A549 (cell line): ENCODE measurements at regions not wholly inside any gene's neighbourhood (a gene's known extent, or its start where the extent isn't known, plus 50 kb on each side); places are given as distances from the start of the nearest gene placed in this dataset.

ENCODE experiments used
- ATAC-seq, 2 experiments: fragments of 200-7000 bp in 1 of 2; fragments of >200 bp in 1 of 2; cut with Nextera tagmentation in 1 of 2; cut with Tn5 transposase in 1 of 2; 3 replicates each; pipeline versions ENCODE4 v1.8.0 to v1.9.1; 2018 to 2020; ENCODE audit warnings: mild to moderate bottlenecking in 1 of 2, moderate library complexity in 1 of 2
- CTCF ChIA-PET: fragments of 300-600 bp; sonication (Branson Sonifier 250); formaldehyde crosslinking; extraction: SDS; loops from one replicate; lab custom pipeline; 2021; ENCODE audit warnings: antibody characterized with exemption, inconsistent platforms; lab: Yijun Ruan, JAX
- POLR2A ChIA-PET: fragments of 350-600 bp; formaldehyde crosslinking; extraction: SDS; loops from one replicate; lab custom pipeline; 2021; ENCODE audit warnings: antibody characterized with exemption, inconsistent platforms; lab: Yijun Ruan, JAX
- DNase-seq, 2 experiments: peaks; one replicate each; pipeline versions ENCODE4 v3.0.0 to v3.0.0-alpha.2; 2011 to 2016; ENCODE audit warnings: low read depth in 1 of 2, low spot score in 1 of 2
- FAIRE-seq: peaks from 2 replicates; lab custom pipeline; 2011; peaks lifted over from hg19 to GRCh38; lab: Jason Lieb, UNC
- H3K27ac ChIP-seq, 2 experiments: fragments of >200 bp; sonication (Bioruptor Twin); formaldehyde crosslinking; 3 replicates each; pipeline ENCODE4 v1.5.1; 2016 to 2017
- H3K4me1 ChIP-seq: fragments of >200 bp; sonication (Bioruptor Twin); formaldehyde crosslinking; 3 replicates; pipeline ENCODE4 v1.6.1; 2016
- H3K4me2 ChIP-seq: fragments of >200 bp; sonication (Bioruptor Twin); formaldehyde crosslinking; 3 replicates; pipeline ENCODE4 v1.6.1; 2016
- H3K4me3 ChIP-seq: fragments of >200 bp; sonication (Bioruptor Twin); formaldehyde crosslinking; 3 replicates; pipeline ENCODE4 v1.5.1; 2016
- H3K9me3 ChIP-seq: fragments of >200 bp; sonication (Bioruptor Twin); formaldehyde crosslinking; 3 replicates; pipeline ENCODE4 v1.6.1; 2016
- ELK1 ChIP-seq: fragments of 150-350 bp; IDR thresholded peaks from 2 replicates; pipeline ENCODE4 v1.6.1; 2014; ENCODE audit warnings: low read depth, mild to moderate bottlenecking, low read length
- FOSB ChIP-seq: fragments of 250-450 bp; sonication (Bioruptor Pico); IDR thresholded peaks from 2 replicates; pipeline ENCODE4 v1.5.0; 2020; ENCODE audit warnings: mild to moderate bottlenecking, moderate library complexity
- FOSL2 ChIP-seq, 2 experiments: fragments of 450-650 bp in 1 of 2; fragments of >200 bp in 1 of 2; sonication (Bioruptor Twin) in 1 of 2; formaldehyde crosslinking; IDR thresholded peaks; 2 replicates each; pipeline versions ENCODE4 v1.5.0 to v1.6.1; 2016 to 2020; ENCODE audit warnings: mild to moderate bottlenecking in 1 of 2, moderate library complexity in 1 of 2
- HDAC2 ChIP-seq: fragments of 200-600 bp; sonication (generic); IDR thresholded peaks from 2 replicates; pipeline ENCODE4 v1.6.1; 2016
- HOXB13 ChIP-seq: fragments of 250-450 bp; sonication (Bioruptor Pico); IDR thresholded peaks from 2 replicates; pipeline ENCODE4 v1.5.0; 2020; ENCODE audit warnings: low read depth, mild to moderate bottlenecking, moderate library complexity
- MAFK ChIP-seq: fragments of 450-650 bp; IDR thresholded peaks from 2 replicates; pipeline ENCODE4 v1.6.1; 2014; ENCODE audit not compliant: partially characterized antibody
- MAX ChIP-seq: IDR thresholded peaks from 2 replicates; pipeline ENCODE4 v1.6.1; 2012
- NFE2L2 ChIP-seq: fragments of 150-350 bp; conservative IDR thresholded peaks from 2 replicates; pipeline ENCODE4 v1.6.1; 2014; ENCODE audit warnings: low read length
- PHF8 ChIP-seq: fragments of 200-600 bp; sonication (generic); IDR thresholded peaks from 2 replicates; pipeline ENCODE4 v1.6.1; 2016; ENCODE audit warnings: low read depth, mild to moderate bottlenecking, antibody characterized with exemption, moderate library complexity, borderline replicate concordance
- POLR2A ChIP-seq: IDR thresholded peaks from 2 replicates; pipeline ENCODE4 v1.6.1; 2012; ENCODE audit warnings: mild to moderate bottlenecking, low read length
- POLR2AphosphoS2 ChIP-seq: conservative IDR thresholded peaks from 2 replicates; pipeline ENCODE4 v1.6.1; 2012; ENCODE audit warnings: low read length, improper control_type of control experiment, inconsistent platforms
- RCOR1 ChIP-seq: fragments of 150-350 bp; IDR thresholded peaks from 2 replicates; pipeline ENCODE4 v1.6.1; 2014; ENCODE audit warnings: antibody characterized with exemption, low read length, low read depth
- TFCP2L1 ChIP-seq: fragments of 250-450 bp; sonication (Bioruptor Pico); IDR thresholded peaks from 2 replicates; pipeline ENCODE4 v1.5.0; 2021; ENCODE audit warnings: mild to moderate bottlenecking
- ZC3H11A ChIP-seq: fragments of 450-650 bp; IDR thresholded peaks from 2 replicates; pipeline ENCODE4 v1.6.1; 2014; ENCODE audit warnings: antibody characterized with exemption, mild to moderate bottlenecking
- ZSCAN20 ChIP-seq: fragments of 250-450 bp; sonication (Bioruptor Pico); IDR thresholded peaks from 2 replicates; pipeline ENCODE4 v1.8.0; 2022; ENCODE audit warnings: mild to moderate bottlenecking, moderate library complexity
- WGBS: methylation state at CpG from one replicate; pipeline ENCODE4 v1.1.6; 2017; ENCODE audit errors: missing lambda C conversion rate; 5-methylcytosine and 5-hydroxymethylcytosine counted together
- TF ChIP-seq, protein P1 (sequence below): fragments of 250-450 bp; sonication (Bioruptor Pico); IDR thresholded peaks from 2 replicates; pipeline ENCODE4 v1.5.0; 2021; ENCODE audit warnings: mild to moderate bottlenecking, moderate library complexity, borderline replicate concordance
- TF ChIP-seq, protein P2 (sequence below): fragments of >200 bp; sonication (Bioruptor Twin); formaldehyde crosslinking; IDR thresholded peaks from 3 replicates; pipeline ENCODE4 v1.5.1; 2016
- TF ChIP-seq, protein P3 (sequence below): fragments of 450-650 bp; IDR thresholded peaks from 2 replicates; pipeline ENCODE4 v1.6.1; 2014; ENCODE audit warnings: antibody characterized with exemption

DNA sequence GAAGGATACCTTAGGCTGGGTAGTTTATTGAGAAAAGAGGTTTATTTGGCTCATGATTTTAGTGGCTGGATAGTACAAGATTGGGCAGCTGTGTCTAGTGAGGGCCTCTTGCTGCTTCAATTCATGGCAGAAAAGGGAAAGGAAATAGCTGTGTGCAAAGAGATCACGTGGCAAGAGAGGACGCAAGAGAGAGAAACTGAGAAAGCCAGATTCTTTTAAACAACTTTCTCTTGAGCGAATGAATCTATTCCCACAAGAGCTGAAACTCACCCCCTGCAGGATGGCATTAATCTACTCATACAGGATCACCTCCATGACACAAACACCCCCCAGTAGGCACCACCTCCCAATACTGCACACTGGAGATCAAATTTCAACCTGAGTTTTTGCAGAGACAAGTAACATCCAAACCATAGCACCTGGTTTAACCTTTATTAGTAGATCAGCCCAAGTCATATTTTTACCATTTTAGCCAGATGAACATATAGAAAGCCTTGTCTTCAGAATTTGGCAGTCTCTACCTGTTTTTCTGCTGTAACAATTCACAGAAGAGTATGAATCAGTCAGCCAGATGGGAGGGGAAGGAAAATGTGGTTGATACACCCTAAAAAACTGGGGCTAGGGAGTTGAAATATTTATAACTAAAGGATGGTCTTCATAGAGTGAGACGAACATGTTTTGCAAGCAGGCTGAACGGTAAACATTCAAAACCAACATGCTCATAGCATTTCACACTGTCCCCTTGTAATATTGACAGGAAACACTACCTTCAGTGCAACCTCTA lies 73.9 kb upstream of the NCKAP5 start (continued):
- no peak for TF ChIP-seq ELK1
- TF ChIP-seq ZSCAN20: no peak

- H3K27ac ChIP-seq: no peak overlapping the region
- TF ChIP-seq, protein P1, sequence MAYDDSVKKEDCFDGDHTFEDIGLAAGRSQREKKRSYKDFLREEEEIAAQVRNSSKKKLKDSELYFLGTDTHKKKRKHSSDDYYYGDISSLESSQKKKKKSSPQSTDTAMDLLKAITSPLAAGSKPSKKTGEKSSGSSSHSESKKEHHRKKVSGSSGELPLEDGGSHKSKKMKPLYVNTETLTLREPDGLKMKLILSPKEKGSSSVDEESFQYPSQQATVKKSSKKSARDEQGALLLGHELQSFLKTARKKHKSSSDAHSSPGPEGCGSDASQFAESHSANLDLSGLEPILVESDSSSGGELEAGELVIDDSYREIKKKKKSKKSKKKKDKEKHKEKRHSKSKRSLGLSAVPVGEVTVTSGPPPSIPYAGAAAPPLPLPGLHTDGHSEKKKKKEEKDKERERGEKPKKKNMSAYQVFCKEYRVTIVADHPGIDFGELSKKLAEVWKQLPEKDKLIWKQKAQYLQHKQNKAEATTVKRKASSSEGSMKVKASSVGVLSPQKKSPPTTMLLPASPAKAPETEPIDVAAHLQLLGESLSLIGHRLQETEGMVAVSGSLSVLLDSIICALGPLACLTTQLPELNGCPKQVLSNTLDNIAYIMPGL (CRISPR knock-in tag): no peak
- TF ChIP-seq MAX: no peak
- no peak for TF ChIP-seq PHF8
- no peak for TF ChIP-seq TFCP2L1 (CRISPR knock-in tag)
- TF ChIP-seq POLR2A: no peak
- TF ChIP-seq RCOR1: no peak
- H3K4me3 ChIP-seq: no peak overlapping the region
- ChIA-PET CTCF (no interaction called here), POLR2A (no interaction called here)
- no peaks in the 10 kb centered on the region for H3K9me3 ChIP-seq
- no peak for FAIRE-seq
- no peak for ATAC-seq
- no peak overlapping the region for H3K4me2 ChIP-seq
- H3K4me1 ChIP-seq: no peaks in the 10 kb centered on the region
- DNase-seq: no peak
Measured at GRCh38 chr2:133642791-133643191, 74.5 kb upstream of the NCKAP5 start.

DNA sequence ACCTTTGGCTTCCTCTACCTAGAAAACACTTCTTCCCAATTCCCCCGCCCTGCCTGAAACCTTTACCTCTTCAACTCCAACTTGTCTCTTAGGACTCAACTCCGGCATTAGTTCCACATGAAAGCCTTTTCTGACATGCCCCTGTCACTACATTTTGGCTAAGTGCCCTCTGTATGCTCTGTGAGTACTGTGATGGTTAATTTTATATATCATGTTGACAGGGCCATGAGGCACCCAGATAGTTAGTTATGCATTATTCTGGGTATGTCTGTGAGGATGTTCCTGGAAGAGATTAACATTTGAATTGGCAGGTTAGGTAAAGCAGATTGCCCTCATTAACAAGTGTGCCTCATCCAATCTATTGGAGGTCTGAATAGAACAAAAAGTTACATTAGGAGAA lies 75.6 kb upstream of the NCKAP5 start:
- no peak for DNase-seq
- TF ChIP-seq ZC3H11A: no peak
- no peak for TF ChIP-seq POLR2AphosphoS2
- TF ChIP-seq, protein P2, sequence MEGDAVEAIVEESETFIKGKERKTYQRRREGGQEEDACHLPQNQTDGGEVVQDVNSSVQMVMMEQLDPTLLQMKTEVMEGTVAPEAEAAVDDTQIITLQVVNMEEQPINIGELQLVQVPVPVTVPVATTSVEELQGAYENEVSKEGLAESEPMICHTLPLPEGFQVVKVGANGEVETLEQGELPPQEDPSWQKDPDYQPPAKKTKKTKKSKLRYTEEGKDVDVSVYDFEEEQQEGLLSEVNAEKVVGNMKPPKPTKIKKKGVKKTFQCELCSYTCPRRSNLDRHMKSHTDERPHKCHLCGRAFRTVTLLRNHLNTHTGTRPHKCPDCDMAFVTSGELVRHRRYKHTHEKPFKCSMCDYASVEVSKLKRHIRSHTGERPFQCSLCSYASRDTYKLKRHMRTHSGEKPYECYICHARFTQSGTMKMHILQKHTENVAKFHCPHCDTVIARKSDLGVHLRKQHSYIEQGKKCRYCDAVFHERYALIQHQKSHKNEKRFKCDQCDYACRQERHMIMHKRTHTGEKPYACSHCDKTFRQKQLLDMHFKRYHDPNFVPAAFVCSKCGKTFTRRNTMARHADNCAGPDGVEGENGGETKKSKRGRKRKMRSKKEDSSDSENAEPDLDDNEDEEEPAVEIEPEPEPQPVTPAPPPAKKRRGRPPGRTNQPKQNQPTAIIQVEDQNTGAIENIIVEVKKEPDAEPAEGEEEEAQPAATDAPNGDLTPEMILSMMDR: no peak
- no peak for TF ChIP-seq HDAC2
- TF ChIP-seq, protein P3, sequence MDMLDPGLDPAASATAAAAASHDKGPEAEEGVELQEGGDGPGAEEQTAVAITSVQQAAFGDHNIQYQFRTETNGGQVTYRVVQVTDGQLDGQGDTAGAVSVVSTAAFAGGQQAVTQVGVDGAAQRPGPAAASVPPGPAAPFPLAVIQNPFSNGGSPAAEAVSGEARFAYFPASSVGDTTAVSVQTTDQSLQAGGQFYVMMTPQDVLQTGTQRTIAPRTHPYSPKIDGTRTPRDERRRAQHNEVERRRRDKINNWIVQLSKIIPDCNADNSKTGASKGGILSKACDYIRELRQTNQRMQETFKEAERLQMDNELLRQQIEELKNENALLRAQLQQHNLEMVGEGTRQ: no peak
- TF ChIP-seq MAFK: no peak
- TF ChIP-seq FOSB: no peak
- TF ChIP-seq TFCP2L1 (CRISPR knock-in tag): no peak
- TF ChIP-seq NFE2L2: no peak
- TF ChIP-seq FOSL2 (IDR thresholded peaks at IDR 0.05): no peak
- TF ChIP-seq FOSL2 (CRISPR knock-in tag; IDR thresholded peaks at IDR 0.05): no peak
- no peak for TF ChIP-seq HOXB13 (CRISPR knock-in tag)
- WGBS: 66% methylated on average over 2 of the region's 2 CpGs

More for the DNA sequence above, 75.6 kb upstream of the NCKAP5 start:
- no peaks in the 10 kb centered on the region for H3K9me3 ChIP-seq
- FAIRE-seq: no peak
- ChIA-PET POLR2A (no interaction called here), CTCF (no interaction called here)
- no peak overlapping the region for H3K27ac ChIP-seq
- no peak overlapping the region for H3K4me2 ChIP-seq
- H3K4me1 ChIP-seq: no peaks in the 10 kb centered on the region
- no peak for ATAC-seq
- H3K4me3 ChIP-seq: no peak overlapping the region
